IPS-NIHi11 (cell line): ENCODE measurements at regions not wholly inside any gene's neighbourhood (a gene's known extent, or its start where the extent isn't known, plus 50 kb on each side); places are given as distances from the start of the nearest gene placed in this dataset.

Source experiments
- DNase-seq: peaks from one replicate; pipeline ENCODE4 v3.0.0; 2012; ENCODE audit warnings: mixed read lengths, low spot score

- no peak for DNase-seq
Measured at GRCh38 chr2:9681427-9681817, 50.6 kb upstream of the YWHAQ start.

GRCh38 chr2:9685637-9686036, 54.8 kb upstream of the YWHAQ start:
- DNase-seq, result no peak

- no peak for DNase-seq
Measured at GRCh38 chr2:9686061-9686460, 55.3 kb upstream of the YWHAQ start.

GRCh38 chr2:9690252-9690651, 59.5 kb upstream of the YWHAQ start:
- no peak for DNase-seq

- DNase-seq, result no peak
Measured at GRCh38 chr2:9690716-9691498, 60.1 kb upstream of the YWHAQ start.

- peak; percentile 61 for DNase-seq
Measured at GRCh38 chr2:9692456-9693195, 61.8 kb upstream of the YWHAQ start.

GRCh38 chr2:9693196-9693491, 62.3 kb upstream of the YWHAQ start:
- DNase-seq, result no peak

- no peak for DNase-seq
Measured at GRCh38 chr2:9693646-9694045, 62.8 kb upstream of the YWHAQ start.

GRCh38 chr2:9694661-9695234, 64.0 kb upstream of the YWHAQ start:
- no peak for DNase-seq

- no peak for DNase-seq
Measured at GRCh38 chr2:9695941-9696340, 65.1 kb upstream of the YWHAQ start.

- no peak for DNase-seq
Measured at GRCh38 chr2:9696731-9697130, 65.9 kb upstream of the YWHAQ start.

- no peak for DNase-seq
Measured at GRCh38 chr2:9697909-9698308, 67.1 kb upstream of the YWHAQ start.

GRCh38 chr2:9699139-9700108, 68.6 kb upstream of the YWHAQ start:
- DNase-seq, result no peak

GRCh38 chr2:9700109-9700495, 69.3 kb upstream of the YWHAQ start:
- DNase-seq, result no peak

- no peak for DNase-seq
Measured at GRCh38 chr2:9702604-9703084, 71.8 kb upstream of the YWHAQ start.

- peak; percentile 52 for DNase-seq
Measured at GRCh38 chr2:9703085-9703678, 72.4 kb upstream of the YWHAQ start.

GRCh38 chr2:9703701-9704221, 73.0 kb upstream of the YWHAQ start:
- no peak for DNase-seq

GRCh38 chr2:9704600-9704999, 73.8 kb upstream of the YWHAQ start:
- no peak for DNase-seq

GRCh38 chr2:9705196-9705595, 74.4 kb upstream of the YWHAQ start:
- DNase-seq, result no peak

GRCh38 chr2:9707008-9707407, 76.2 kb upstream of the YWHAQ start:
- DNase-seq, result no peak

GRCh38 chr2:9707611-9708160, 76.9 kb upstream of the YWHAQ start:
- no peak for DNase-seq
